HL-60/S4 (cell line): ENCODE measurements at regions not wholly inside any gene's neighbourhood (a gene's known extent, or its start where the extent isn't known, plus 50 kb on each side); places are given as distances from the start of the nearest gene placed in this dataset.

Experiments
- in situ Hi-C: fragments of 300-500 bp; cut with MboI; formaldehyde crosslinking; loops from 2 replicates; pipeline ENCODE4 v1.14.3; 2022; ENCODE audit warnings: low sequenced_read_pairs

- in situ Hi-C loops = no loop called here
Measured at GRCh38 chr2:240208631-240209211, 68.3 kb upstream of the OTOS start.

- in situ Hi-C loops = no loop called here
Measured at GRCh38 chr2:240209493-240209892, 69.0 kb upstream of the OTOS start.

- in situ Hi-C loops = no loop called here
Measured at GRCh38 chr2:240210198-240210965, 69.9 kb upstream of the OTOS start.

- in situ Hi-C loops = no loop called here
Measured at GRCh38 chr2:240211096-240211495, 70.6 kb upstream of the OTOS start.

- in situ Hi-C loops = no loop called here
Measured at GRCh38 chr2:240211598-240212424, 71.4 kb upstream of the OTOS start.

GRCh38 chr2:240212425-240213225 lies 72.2 kb upstream of the OTOS start:
- in situ Hi-C loops = no loop called here

GRCh38 chr2:240213226-240213475 lies 72.7 kb upstream of the OTOS start:
- in situ Hi-C loops = no loop called here

GRCh38 chr2:240213476-240214421 lies 73.3 kb upstream of the OTOS start:
- in situ Hi-C loops = no loop called here

- in situ Hi-C loops = no loop called here
Measured at GRCh38 chr2:240214790-240215675, 74.6 kb upstream of the OTOS start.

GRCh38 chr2:240215676-240216051 lies 75.2 kb upstream of the OTOS start:
- in situ Hi-C loops = no loop called here

- in situ Hi-C loops = no loop called here
Measured at GRCh38 chr2:240216167-240216566, 75.7 kb upstream of the OTOS start.

GRCh38 chr2:240217431-240218301 lies 77.2 kb upstream of the OTOS start:
- in situ Hi-C loops = no loop called here

GRCh38 chr2:240219208-240219890 lies 78.9 kb upstream of the OTOS start:
- in situ Hi-C loops = no loop called here

GRCh38 chr2:240220371-240220770 lies 79.9 kb upstream of the OTOS start:
- in situ Hi-C loops = no loop called here

GRCh38 chr2:240223631-240224030 lies 83.2 kb upstream of the OTOS start:
- in situ Hi-C loops = no loop called here

GRCh38 chr2:240224676-240225075 lies 84.2 kb upstream of the OTOS start:
- in situ Hi-C loops = loop anchor here (25.0 kb wide), 1 partner anchor 213 kb away; the partner anchor contains the start of gene GPC1

GRCh38 chr2:240225131-240225530 lies 84.7 kb upstream of the OTOS start:
- in situ Hi-C loops = loop anchor here (25.0 kb wide), 1 partner anchor 212 kb away; the partner anchor contains the start of gene GPC1
